OCI-LY1 (cell line): ENCODE measurements at regions not wholly inside any gene's neighbourhood (a gene's known extent, or its start where the extent isn't known, plus 50 kb on each side); places are given as distances from the start of the nearest gene placed in this dataset.

ENCODE experiments used
- H2AFZ ChIP-seq: fragments of 200-600 bp; sonication (generic), shearing (Covaris generic); 2 replicates; pipeline ENCODE4 v1.6.0; 2014; ENCODE audit warnings: antibody characterized with exemption, mild to moderate bottlenecking, low read length
- H3F3A ChIP-seq: fragments of 200-600 bp; sonication (generic), shearing (Covaris generic); 2 replicates; pipeline ENCODE4 v1.6.0; 2014; ENCODE audit warnings: mild to moderate bottlenecking, antibody characterized with exemption, low read length, moderate library complexity; ENCODE audit not compliant: insufficient read depth
- H3K27ac ChIP-seq: fragments of 200-600 bp; sonication (generic); 2 replicates; pipeline ENCODE4 v1.5.1; 2014; ENCODE audit warnings: low read length, mixed run types, mild to moderate bottlenecking, low read depth; ENCODE audit not compliant: poor library complexity, severe bottlenecking
- H3K27me3 ChIP-seq: fragments of 200-600 bp; sonication (generic); 2 replicates; pipeline ENCODE4 v1.6.0; 2014; ENCODE audit warnings: antibody characterized with exemption, mild to moderate bottlenecking, low read length, moderate library complexity; ENCODE audit not compliant: insufficient read depth
- H3K36me3 ChIP-seq: fragments of 200-600 bp; sonication (generic); 2 replicates; pipeline ENCODE4 v1.6.1; 2014; ENCODE audit warnings: mild to moderate bottlenecking, antibody characterized with exemption, low read length, moderate library complexity, mixed read lengths; ENCODE audit not compliant: insufficient read depth
- H3K4me1 ChIP-seq: fragments of 200-600 bp; sonication (generic); 2 replicates; pipeline ENCODE4 v1.5.1; 2014; ENCODE audit warnings: mild to moderate bottlenecking, low read length, moderate library complexity; ENCODE audit not compliant: insufficient read depth, severe bottlenecking
- H3K4me2 ChIP-seq: fragments of 200-600 bp; sonication (generic), shearing (Covaris generic); 2 replicates; pipeline ENCODE4 v1.6.1; 2014; ENCODE audit warnings: low read length
- H3K4me3 ChIP-seq: fragments of 200-600 bp; sonication (generic); 2 replicates; pipeline ENCODE4 v1.5.1; 2014; ENCODE audit warnings: low read length, low read depth, mild to moderate bottlenecking, mixed read lengths; ENCODE audit not compliant: poor library complexity, severe bottlenecking
- H3K79me2 ChIP-seq: fragments of 200-600 bp; shearing (Covaris generic); 2 replicates; pipeline ENCODE4 v1.6.1; 2016; ENCODE audit warnings: mixed run types, low read length, mixed read lengths; ENCODE audit not compliant: insufficient read depth
- H3K9ac ChIP-seq: fragments of 200-600 bp; sonication (generic), shearing (Covaris generic); 2 replicates; pipeline ENCODE4 v1.6.1; 2014; ENCODE audit warnings: mild to moderate bottlenecking, low read length, mixed read lengths
- H3K9me2 ChIP-seq: fragments of 200-600 bp; sonication (generic), shearing (Covaris generic); 2 replicates; pipeline ENCODE4 v1.6.1; 2014; ENCODE audit warnings: low read depth, mild to moderate bottlenecking, low read length, mixed read lengths
- H3K9me3 ChIP-seq: fragments of 200-600 bp; shearing (Covaris generic); 2 replicates; pipeline ENCODE4 v1.6.1; 2014; ENCODE audit warnings: low read length, mixed read lengths
- H4K20me1 ChIP-seq: fragments of 200-600 bp; sonication (generic), shearing (Covaris generic); 2 replicates; pipeline ENCODE4 v1.6.0; 2016; ENCODE audit warnings: mild to moderate bottlenecking, low read length; ENCODE audit not compliant: insufficient read depth
- EZH2 ChIP-seq: fragments of 200-600 bp; sonication (generic), shearing (Covaris generic); IDR thresholded peaks from 2 replicates; pipeline ENCODE4 v1.8.0; 2017; ENCODE audit warnings: borderline replicate concordance, mixed run types, mild to moderate bottlenecking, antibody characterized with exemption, low read length, moderate library complexity, mixed read lengths
- TF ChIP-seq, protein P1 (sequence below): fragments of 200-600 bp; sonication (generic), shearing (Covaris generic); IDR thresholded peaks from 2 replicates; pipeline ENCODE4 v1.5.1; 2017; ENCODE audit warnings: mild to moderate bottlenecking, antibody characterized with exemption, low read length, moderate library complexity, mixed read lengths

DNA sequence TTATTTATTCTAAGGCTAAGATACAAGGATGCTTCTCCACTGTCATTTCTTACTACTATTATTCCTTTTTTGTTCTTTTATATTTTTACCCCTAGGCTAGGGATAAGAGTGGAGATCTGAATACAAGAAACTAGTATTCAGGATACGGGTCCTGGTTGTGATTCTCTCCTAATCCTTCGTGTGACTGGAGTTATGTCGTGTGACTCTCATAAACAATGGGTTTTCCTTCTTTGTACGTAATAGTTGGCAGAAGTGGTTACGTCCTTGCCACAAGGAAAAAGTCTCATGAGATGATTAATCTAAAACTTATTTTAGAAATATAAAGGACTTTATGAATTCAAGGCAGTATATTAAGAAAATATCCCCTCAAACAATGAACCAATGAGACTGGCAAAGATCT, 497.2 kb upstream of the FAM241A start:
- Histone ChIP-seq H2AFZ (no peak overlapping the region), H3K9me2 (no peaks in the 10 kb centered on the region), H3K27ac (no peak overlapping the region), H3K4me3 (no peak overlapping the region), H3K9ac (no peak overlapping the region), H3K4me2 (no peak overlapping the region), H3K36me3 (no peaks in the 10 kb centered on the region), H3F3A (no peaks in the 10 kb centered on the region; the same call in 1 of the 2 replicates), H3K79me2 (no peaks in the 10 kb centered on the region), H4K20me1 (no peaks in the 10 kb centered on the region), H3K4me1 (no peaks in the 10 kb centered on the region), H3K27me3 (no peaks in the 10 kb centered on the region), H3K9me3 (no peaks in the 10 kb centered on the region)
- TF ChIP-seq EZH2, result no peak
- TF ChIP-seq, protein P1, sequence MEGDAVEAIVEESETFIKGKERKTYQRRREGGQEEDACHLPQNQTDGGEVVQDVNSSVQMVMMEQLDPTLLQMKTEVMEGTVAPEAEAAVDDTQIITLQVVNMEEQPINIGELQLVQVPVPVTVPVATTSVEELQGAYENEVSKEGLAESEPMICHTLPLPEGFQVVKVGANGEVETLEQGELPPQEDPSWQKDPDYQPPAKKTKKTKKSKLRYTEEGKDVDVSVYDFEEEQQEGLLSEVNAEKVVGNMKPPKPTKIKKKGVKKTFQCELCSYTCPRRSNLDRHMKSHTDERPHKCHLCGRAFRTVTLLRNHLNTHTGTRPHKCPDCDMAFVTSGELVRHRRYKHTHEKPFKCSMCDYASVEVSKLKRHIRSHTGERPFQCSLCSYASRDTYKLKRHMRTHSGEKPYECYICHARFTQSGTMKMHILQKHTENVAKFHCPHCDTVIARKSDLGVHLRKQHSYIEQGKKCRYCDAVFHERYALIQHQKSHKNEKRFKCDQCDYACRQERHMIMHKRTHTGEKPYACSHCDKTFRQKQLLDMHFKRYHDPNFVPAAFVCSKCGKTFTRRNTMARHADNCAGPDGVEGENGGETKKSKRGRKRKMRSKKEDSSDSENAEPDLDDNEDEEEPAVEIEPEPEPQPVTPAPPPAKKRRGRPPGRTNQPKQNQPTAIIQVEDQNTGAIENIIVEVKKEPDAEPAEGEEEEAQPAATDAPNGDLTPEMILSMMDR, result no peak

GRCh38 chr4:111649308-111649707, 495.9 kb upstream of the FAM241A start:
- Histone ChIP-seq H3K27me3 (no peaks in the 10 kb centered on the region), H4K20me1 (no peaks in the 10 kb centered on the region), H3K4me2 (no peak overlapping the region), H3K79me2 (no peaks in the 10 kb centered on the region), H3K9ac (no peak overlapping the region), H3K36me3 (no peaks in the 10 kb centered on the region), H3K4me3 (no peak overlapping the region), H2AFZ (no peak overlapping the region), H3K9me2 (no peaks in the 10 kb centered on the region), H3K27ac (no peak overlapping the region), H3K4me1 (no peaks in the 10 kb centered on the region), H3F3A (no peaks in the 10 kb centered on the region), H3K9me3 (no peaks in the 10 kb centered on the region)
- TF ChIP-seq EZH2, result no peak
- TF ChIP-seq, protein P1, result no peak

- no peak overlapping the region for H3K4me3 ChIP-seq
Observed at GRCh38 chr4:111650146-111650545, 495.1 kb upstream of the FAM241A start.

More at GRCh38 chr4:111650146-111650545, 495.1 kb upstream of the FAM241A start:
- Histone ChIP-seq H3K9ac (no peak overlapping the region), H3K4me2 (no peak overlapping the region), H2AFZ (no peak overlapping the region), H3K79me2 (no peaks in the 10 kb centered on the region), H3F3A (no peaks in the 10 kb centered on the region), H3K4me1 (no peaks in the 10 kb centered on the region), H3K27me3 (no peaks in the 10 kb centered on the region), H3K9me2 (no peaks in the 10 kb centered on the region), H3K27ac (no peak overlapping the region), H3K36me3 (no peaks in the 10 kb centered on the region), H3K9me3 (no peaks in the 10 kb centered on the region), H4K20me1 (no peaks in the 10 kb centered on the region)
- no peak for TF ChIP-seq EZH2
- TF ChIP-seq, protein P1, result no peak
